ENCODE measurements at regions not wholly inside any gene's neighbourhood (a gene's known extent, or its start where the extent isn't known, plus 50 kb on each side); places are given as distances from the start of the nearest gene placed in this dataset.

- TF ChIP-seq ATF3 (IDR thresholded peaks at IDR 0.05; ENCODE audit: insufficient read depth, low read depth, low read length), result no peak
- TF ChIP-seq SUZ12 (IDR thresholded peaks at IDR 0.05; ENCODE audit: low read length), result no peak
- no peak for TF ChIP-seq SP4 (IDR thresholded peaks at IDR 0.05; ENCODE audit: low read length)
These were observed 96.8 kb downstream of the C9orf50 start (continued) for GRCh38 chr9:129523943-129524581.
